NCI-H2227 (cell line): ENCODE measurements at regions not wholly inside any gene's neighbourhood (a gene's known extent, or its start where the extent isn't known, plus 50 kb on each side); places are given as distances from the start of the nearest gene placed in this dataset.
"Not testable (repeated sequence)": the region's sequence is repeated elsewhere in the genome, so short reads cannot be mapped to it uniquely, and the experiment has no call there.

Source experiments
- DNase-seq: peaks from one replicate; lab custom pipeline; 2025; ENCODE audit not compliant: unreplicated experiment; lab: John Stamatoyannopoulos, UW

DNA sequence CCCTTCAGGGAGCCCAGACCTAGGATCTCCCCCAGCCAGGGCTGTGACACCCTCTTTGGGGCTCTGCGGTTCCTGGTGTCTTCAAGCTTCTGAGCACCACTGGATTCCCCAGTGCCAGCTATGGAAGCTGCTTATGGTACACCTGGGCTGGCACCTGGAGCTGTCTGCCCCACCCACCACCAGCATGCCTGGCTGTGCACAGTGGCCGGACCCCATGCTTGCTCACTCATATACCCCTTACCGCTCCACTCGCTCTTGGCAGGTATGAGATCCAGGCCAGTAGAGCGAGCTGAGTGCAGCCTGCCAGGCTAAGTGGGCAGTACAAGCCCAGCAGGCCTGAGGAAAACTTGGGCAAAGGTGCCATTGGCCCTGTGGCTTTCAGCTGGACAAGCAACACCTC is 114.0 kb downstream of the DACT1 start:
- DNase-seq = no peak

GRCh38 chr14:58752289-58752688 is 114.5 kb downstream of the DACT1 start:
- DNase-seq = no peak

GRCh38 chr14:58752771-58753201 is 115.0 kb downstream of the DACT1 start:
- no peak for DNase-seq

DNA sequence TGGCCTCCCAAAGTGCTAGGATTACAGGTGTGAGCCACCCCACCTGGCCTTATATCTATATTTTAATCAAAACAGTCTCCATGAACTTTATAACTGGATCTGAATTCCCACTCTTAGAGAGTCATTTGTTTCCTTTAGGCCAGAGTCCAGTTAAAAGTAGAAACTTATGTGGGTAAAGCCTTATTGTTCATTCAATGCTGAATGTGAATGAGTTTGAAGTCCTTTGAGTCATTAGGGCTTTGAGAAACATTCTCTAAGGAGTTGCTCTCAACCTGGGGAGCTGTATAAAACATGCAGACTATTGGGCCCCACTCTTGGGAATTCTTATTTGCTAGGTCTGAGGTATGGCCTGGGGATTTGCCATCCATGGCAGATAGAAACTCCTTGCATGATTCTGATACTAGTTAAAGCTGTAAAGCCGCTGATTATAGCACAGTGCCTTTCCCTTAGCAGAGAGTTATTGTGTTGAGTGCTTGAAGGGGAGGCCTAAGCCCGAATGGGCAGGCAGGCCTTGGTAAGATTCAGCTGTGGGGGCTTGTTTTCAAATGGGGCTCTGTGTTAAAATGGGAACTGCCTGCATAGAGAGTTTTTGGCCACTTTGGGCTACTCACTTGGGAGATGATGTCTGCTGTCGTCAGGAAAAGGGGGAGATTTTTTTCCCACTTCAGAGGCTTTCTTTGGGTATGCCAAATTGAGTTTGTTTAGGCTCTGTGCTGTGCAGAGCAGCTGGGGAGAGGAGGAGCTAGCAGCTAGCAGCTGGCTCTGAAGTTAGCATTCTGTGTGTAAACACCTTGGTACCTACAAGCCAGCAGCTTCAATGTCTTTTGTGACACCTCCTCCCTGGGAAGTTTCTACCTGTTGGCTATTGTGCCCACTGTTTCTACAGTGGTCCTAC is 117.5 kb downstream of the DACT1 start:
- DNase-seq = no peak

- no peak for DNase-seq
Observed at GRCh38 chr14:58760121-58760520, 122.4 kb downstream of the DACT1 start.

- peak; percentile 15 for DNase-seq
Observed at GRCh38 chr14:58762629-58763028, 124.9 kb downstream of the DACT1 start.

- no peak for DNase-seq
Observed at GRCh38 chr14:58763210-58763609, 125.4 kb downstream of the DACT1 start.

- no peak for DNase-seq
Observed at GRCh38 chr14:58765418-58765831, 127.7 kb downstream of the DACT1 start.

DNA sequence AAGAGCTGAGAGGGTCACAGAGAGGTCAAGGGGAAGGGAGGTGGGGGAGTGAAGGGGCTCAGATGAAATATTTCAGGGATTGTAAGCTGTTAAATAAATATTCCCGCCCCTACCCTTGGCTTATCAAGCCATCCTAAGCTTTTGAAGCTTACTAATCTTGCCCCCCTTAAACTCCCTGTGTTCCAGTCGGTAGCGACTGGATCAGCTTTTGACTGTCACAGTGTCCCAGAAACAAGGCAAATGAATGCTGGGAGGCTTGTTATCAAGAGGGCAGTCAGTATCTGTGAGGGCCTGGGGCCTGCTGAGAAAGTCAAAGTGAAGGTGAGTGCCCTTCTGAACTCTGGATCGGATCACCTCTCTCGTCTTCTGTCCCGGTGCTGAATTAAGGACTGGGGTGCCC is 128.1 kb downstream of the DACT1 start:
- no peak for DNase-seq

- peak; percentile 50 for DNase-seq
Observed at GRCh38 chr14:58769011-58769643, 131.4 kb downstream of the DACT1 start.

DNA sequence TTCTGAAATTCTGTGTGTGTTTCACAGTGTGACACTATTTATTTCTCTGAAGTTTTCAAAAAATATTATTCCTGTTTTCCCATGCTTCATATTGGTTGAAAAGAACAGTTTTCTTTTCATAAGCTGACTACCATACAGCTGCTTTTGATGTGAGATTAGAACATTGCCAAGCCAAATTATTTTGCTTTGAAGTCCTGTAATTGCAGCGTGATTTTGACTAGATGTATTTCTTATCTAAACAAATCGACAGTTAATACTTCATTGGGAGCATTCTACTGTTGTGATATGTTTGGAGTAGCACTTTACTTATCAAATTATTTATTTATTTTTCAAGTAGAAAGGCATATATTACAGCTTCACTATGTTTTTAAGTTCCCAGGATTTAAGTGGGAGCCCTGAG is 132.0 kb downstream of the DACT1 start:
- DNase-seq = no peak

DNA sequence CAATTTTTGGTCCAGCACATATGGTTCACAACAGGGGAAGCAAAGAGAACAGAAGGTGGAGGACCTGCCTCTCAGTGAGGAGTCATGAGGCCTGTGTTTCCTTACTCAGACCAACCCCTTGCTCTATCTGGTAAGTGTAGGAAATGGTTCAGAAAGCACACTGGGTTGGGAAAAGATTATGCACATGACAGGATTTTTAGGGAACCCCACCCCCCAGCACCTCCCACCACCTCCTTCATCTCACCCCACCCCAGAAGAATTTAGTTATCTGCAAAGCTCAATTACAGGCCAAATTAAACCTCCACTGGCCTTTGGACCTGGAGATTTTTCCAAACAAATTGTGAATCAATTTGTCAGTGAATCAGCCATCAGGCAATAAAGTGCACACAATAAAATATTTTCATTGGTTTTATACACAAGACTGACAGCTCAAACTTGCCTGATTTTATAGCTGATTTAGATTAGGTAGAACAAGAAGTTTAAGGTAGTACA is 132.8 kb downstream of the DACT1 start:
- DNase-seq = no peak

DNA sequence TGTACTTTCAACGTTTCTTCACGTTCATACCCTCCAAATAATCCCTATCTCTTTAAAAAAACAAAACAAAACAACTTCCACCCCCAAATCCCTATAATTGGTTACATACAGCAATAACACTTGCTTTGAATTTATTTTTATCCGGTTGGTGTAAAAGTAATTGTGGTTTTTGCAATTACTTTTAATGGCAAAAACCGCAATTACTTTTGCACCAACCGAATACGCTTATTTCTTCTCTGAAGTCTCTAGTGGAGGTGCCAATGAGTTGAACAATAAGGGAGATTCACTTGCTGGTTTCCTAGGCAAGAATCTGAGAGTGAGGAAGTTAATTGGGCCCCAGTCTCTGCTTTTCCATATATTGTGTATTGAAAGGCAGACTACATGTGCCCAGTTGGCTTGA is 133.3 kb downstream of the DACT1 start:
- no peak for DNase-seq

GRCh38 chr14:58772116-58772515 is 134.4 kb downstream of the DACT1 start:
- DNase-seq = peak; percentile 42

DNA sequence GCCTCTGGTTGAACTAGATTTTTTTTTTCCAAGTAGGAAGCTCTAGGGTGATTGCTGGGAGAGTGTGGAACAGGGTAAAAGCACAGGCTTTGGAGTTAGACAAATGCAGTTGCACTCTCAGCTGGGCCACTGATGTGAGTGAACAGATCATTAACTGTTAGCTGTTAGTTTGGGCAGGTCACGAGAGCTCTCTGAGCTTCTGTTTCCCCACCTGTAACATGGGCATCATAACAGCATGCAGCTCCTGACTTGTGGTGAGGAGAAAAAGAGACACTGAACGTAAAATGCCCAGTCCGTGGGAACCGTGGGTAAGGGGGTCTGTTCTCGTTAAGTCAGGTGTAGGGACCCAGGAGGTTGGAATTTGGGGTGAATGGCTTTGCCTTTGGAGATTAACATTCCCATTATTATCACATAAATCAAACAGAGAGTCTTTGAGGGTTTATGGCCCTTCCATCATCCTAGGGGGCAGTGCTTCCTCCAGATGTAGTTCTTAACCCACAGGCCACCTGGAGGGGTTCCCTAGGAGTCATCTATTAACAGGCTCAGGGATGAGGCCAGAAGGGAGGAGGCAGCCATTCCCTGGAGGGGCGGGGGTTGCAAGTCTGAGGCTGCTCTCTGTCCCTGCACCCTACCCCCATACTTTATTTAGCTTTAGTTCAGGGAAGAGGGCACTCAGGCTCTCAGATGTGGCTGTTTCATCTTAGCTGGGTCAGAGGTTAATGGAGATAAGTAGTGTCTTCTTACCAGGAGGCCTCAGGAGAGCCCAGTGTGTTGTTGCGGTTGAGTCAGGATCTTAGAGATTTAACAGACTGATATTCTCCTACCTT is 135.2 kb downstream of the DACT1 start:
- peak; percentile 86 for DNase-seq

GRCh38 chr14:58774531-58774930 is 136.8 kb downstream of the DACT1 start:
- no peak for DNase-seq

- DNase-seq = not testable (repeated sequence)
Observed at GRCh38 chr14:58775130-58775529, 137.4 kb downstream of the DACT1 start.

DNA sequence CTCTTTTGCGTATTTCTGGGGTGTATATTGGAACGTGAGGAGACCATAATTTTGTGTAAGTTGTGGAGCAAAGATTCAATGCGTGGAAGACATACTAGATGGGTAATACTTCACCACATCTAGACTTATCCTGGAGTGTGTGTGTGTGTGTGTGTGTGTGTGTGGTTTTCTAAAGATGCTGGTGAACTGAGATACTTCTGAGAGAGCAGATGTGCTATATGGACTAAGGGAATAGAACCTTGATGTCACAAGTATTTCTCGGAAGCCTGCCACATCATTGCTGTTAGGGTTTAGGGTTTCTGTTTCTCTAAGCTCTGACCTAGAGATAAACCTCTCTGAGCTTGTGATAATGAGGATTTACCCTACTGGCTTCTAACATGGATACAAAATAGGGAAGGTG is 138.8 kb downstream of the DACT1 start:
- DNase-seq = no peak

DNA sequence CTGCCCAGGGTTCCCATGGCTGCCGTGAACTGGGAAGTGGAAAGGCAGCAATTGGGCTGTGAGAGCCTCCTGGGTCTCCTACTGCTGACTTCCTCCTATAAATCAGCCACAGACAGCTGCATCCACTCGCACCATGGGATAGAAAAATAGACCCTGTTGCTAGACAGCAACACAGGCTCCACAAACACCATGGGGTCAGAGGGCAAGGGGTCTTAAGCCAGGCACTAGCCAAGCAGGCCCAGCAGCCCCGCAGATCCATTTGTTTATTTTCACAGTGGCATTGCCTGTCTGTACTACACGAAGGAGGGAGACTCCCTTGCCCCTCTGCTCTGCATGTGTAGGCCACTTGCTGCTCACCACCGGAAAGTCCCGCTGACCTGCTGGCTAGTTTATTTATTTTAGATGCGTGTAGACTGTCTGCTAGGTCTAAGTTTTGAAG is 139.8 kb downstream of the DACT1 start:
- no peak for DNase-seq

- DNase-seq = no peak
Observed at GRCh38 chr14:58778202-58778601, 140.4 kb downstream of the DACT1 start.

GRCh38 chr14:58779376-58779775 is 141.6 kb downstream of the DACT1 start:
- no peak for DNase-seq
